ENCODE measurements at regions not wholly inside any gene's neighbourhood (a gene's known extent, or its start where the extent isn't known, plus 50 kb on each side); places are given as distances from the start of the nearest gene placed in this dataset.

- Histone ChIP-seq H3K27ac (ENCODE audit: insufficient read depth, low read depth, low read length) (no peak overlapping the region), H3K9ac (replicated peaks; ENCODE audit: extremely low read depth, insufficient read depth, low read length) (no peak overlapping the region), H3K9me1 (replicated peaks; ENCODE audit: control insufficient read depth, extremely low read depth, insufficient read depth, low read length) (no peaks in the 10 kb centered on the region), H3K4me3 (replicated peaks in 1 of 3; ENCODE audit: insufficient read depth in 1 of 3, low read depth in 1 of 3, low read length in 3 of 3) (no peak overlapping the region), H3K27me3 (ENCODE audit: control insufficient read depth in 2 of 2, insufficient read depth in 2 of 2, low read length in 2 of 2) (no peaks in the 10 kb centered on the region), H3K4me1 (ENCODE audit: control insufficient read depth, extremely low read depth, insufficient read depth, low read length) (no peaks in the 10 kb centered on the region), H4K20me1 (replicated peaks; ENCODE audit: control insufficient read depth, extremely low read depth, insufficient read depth, low read length) (no peaks in the 10 kb centered on the region), H3K9me3 (replicated peaks; ENCODE audit: control insufficient read depth, insufficient read depth, low read length) (no peaks in the 10 kb centered on the region), H2AFZ (ENCODE audit: low read depth, low read length) (no peak overlapping the region), H3K4me2 (ENCODE audit: insufficient read depth, low read length) (no peak overlapping the region), H3K36me3 (ENCODE audit: control insufficient read depth in 2 of 2, extremely low read depth in 1 of 2, insufficient read depth in 2 of 2, low read length in 2 of 2) (no peaks in the 10 kb centered on the region), H3K79me2 (ENCODE audit: control insufficient read depth, insufficient read depth, low read length) (no peaks in the 10 kb centered on the region)
- POLR2A ChIA-PET = no interaction called here
- no peak for DNase-seq (ENCODE audit: low read depth, low spot score)
- BruUV-seq (replicated peaks) = no TSS peak
- no peak for FAIRE-seq
- intact Hi-C loops (cut with micrococcal nuclease) = no loop called here
- dilution Hi-C loops (cut with MboI; ENCODE audit: extremely low pct_ligation_motif_present, low sequenced_read_pairs) = no loop called here
- CTCF ChIA-PET = no interaction called here
- TF ChIP-seq POLR2AphosphoS5 (IDR thresholded peaks at IDR 0.05; ENCODE audit: insufficient read depth, low read depth, low read length) = no peak
- no peak for TF ChIP-seq POLR2A (IDR thresholded peaks at IDR 0.05; ENCODE audit: low read depth, low read length)
- TF ChIP-seq FOS (IDR thresholded peaks at IDR 0.05; ENCODE audit: borderline replicate concordance, insufficient read depth, low read length) = no peak
- no peak for TF ChIP-seq GATA2 (IDR thresholded peaks at IDR 0.05; ENCODE audit: insufficient read depth, insufficient read length, low read depth, low read length)
- TF ChIP-seq CTCF (IDR thresholded peaks at IDR 0.05; ENCODE audit: extremely low read depth in 1 of 2, insufficient read depth in 1 of 2, low read depth in 1 of 2, low read length in 2 of 2) = no peak
- TF ChIP-seq MYC (IDR thresholded peaks at IDR 0.05; ENCODE audit: low read depth, low read length) = no peak
- no peak for TF ChIP-seq EZH2 (IDR thresholded peaks at IDR 0.05; ENCODE audit: borderline replicate concordance, low read depth, low read length, severe bottlenecking)
- no peak for TF ChIP-seq JUN (IDR thresholded peaks at IDR 0.05; ENCODE audit: borderline replicate concordance, insufficient read depth, insufficient read length, low read depth)
- no peak for TF ChIP-seq MAX (IDR thresholded peaks at IDR 0.05; ENCODE audit: insufficient read depth, insufficient read length)
Measured at GRCh38 chr7:20050241-20050966, 166.8 kb downstream of the MACC1 start.
